ENCODE measurements at regions not wholly inside any gene's neighbourhood (a gene's known extent, or its start where the extent isn't known, plus 50 kb on each side); places are given as distances from the start of the nearest gene placed in this dataset.
"Not testable (repeated sequence)": the region's sequence is repeated elsewhere in the genome, so short reads cannot be mapped to it uniquely, and the experiment has no call there.

- not testable (repeated sequence) for TF ChIP-seq CTCF, POLR2A (IDR thresholded peaks at IDR 0.05)
These were observed 267.9 kb downstream of the HINT1 start for GRCh38 chr5:130897181-130897536.

Data from uterus (tissue), 2 donors.